SK-N-SH (cell line): ENCODE measurements at regions not wholly inside any gene's neighbourhood (a gene's known extent, or its start where the extent isn't known, plus 50 kb on each side); places are given as distances from the start of the nearest gene placed in this dataset.

Experiments used
- CTCF ChIA-PET: fragments of 300-600, 350-600 bp; formaldehyde crosslinking; extraction: SDS; loops from one replicate; lab custom pipeline; 2021; lab: Yijun Ruan, JAX
- POLR2A ChIA-PET: fragments of 350-600 bp; sonication (Branson Sonifier 250); formaldehyde crosslinking; extraction: SDS; loops from one replicate; lab custom pipeline; 2020; ENCODE audit warnings: antibody characterized with exemption, inconsistent platforms; lab: Yijun Ruan, JAX
- DNase-seq: peaks from one replicate; pipeline ENCODE4 v3.0.0; 2012
- H2AFZ ChIP-seq: fragments of 200-600 bp; sonication (generic); 2 replicates; pipeline ENCODE4 v1.8.1; 2016; ENCODE audit warnings: antibody characterized with exemption, mild to moderate bottlenecking, low read depth
- H3F3A ChIP-seq: fragments of 200-600 bp; sonication (generic); replicated peaks from 2 replicates; pipeline ENCODE3; 2016; ENCODE audit warnings: antibody characterized with exemption, mild to moderate bottlenecking; ENCODE audit not compliant: insufficient read depth
- H3K27ac ChIP-seq, 2 experiments: fragments of 200-500 bp in 1 of 2; fragments of 200-600 bp in 1 of 2; sonication (Bioruptor generic) in 1 of 2; sonication (generic), shearing (Covaris generic) in 1 of 2; 2 replicates each; pipeline versions ENCODE4 v1.5.1 to v1.6.1; 2014 to 2016; ENCODE audit warnings: low read depth in 2 of 2, inconsistent platforms in 1 of 2, low read length in 1 of 2, mild to moderate bottlenecking in 1 of 2, mixed read lengths in 1 of 2
- H3K27me3 ChIP-seq: fragments of 200-600 bp; sonication (generic), shearing (Covaris generic); 2 replicates; pipeline ENCODE4 v1.6.1; 2016; ENCODE audit warnings: mixed run types; ENCODE audit not compliant: insufficient read depth
- H3K36me3 ChIP-seq, 2 experiments: fragments of 200-500 bp in 1 of 2; fragments of 200-600 bp in 1 of 2; sonication (Bioruptor generic) in 1 of 2; sonication (generic) in 1 of 2; replicated peaks in 1 of 2; 2 replicates each; pipeline versions ENCODE3 to v1.5.1; 2014 to 2016; ENCODE audit warnings: low read length in 1 of 2, mild to moderate bottlenecking in 1 of 2; ENCODE audit not compliant: insufficient read depth in 2 of 2, control insufficient read depth in 1 of 2
- H3K4me1 ChIP-seq, 2 experiments: fragments of 200-500 bp in 1 of 2; fragments of 200-600 bp in 1 of 2; sonication (Bioruptor generic) in 1 of 2; sonication (generic), shearing (Covaris generic) in 1 of 2; 2 replicates each; pipeline versions ENCODE4 v1.5.1 to v1.6.1; 2014 to 2016; ENCODE audit warnings: low read depth in 1 of 2, low read length in 1 of 2, mixed run types in 1 of 2; ENCODE audit not compliant: insufficient read depth in 2 of 2, control insufficient read depth in 1 of 2
- H3K4me2 ChIP-seq: fragments of 200-600 bp; sonication (generic), shearing (Covaris generic); 2 replicates; pipeline ENCODE4 v1.6.1; 2017; ENCODE audit warnings: mixed run types
- H3K4me3 ChIP-seq, 2 experiments: fragments of 200-500 bp in 1 of 2; fragments of 200-600 bp in 1 of 2; sonication (Bioruptor generic) in 1 of 2; sonication (generic), shearing (Covaris generic) in 1 of 2; 2 replicates each; pipeline versions ENCODE4 v1.5.1 to v1.8.1; 2014 to 2016; ENCODE audit warnings: low read depth in 2 of 2, inconsistent platforms in 1 of 2, low read length in 1 of 2, mild to moderate bottlenecking in 1 of 2, mixed read lengths in 1 of 2, moderate library complexity in 1 of 2
- H3K79me2 ChIP-seq: fragments of 200-600 bp; sonication (generic); 2 replicates; pipeline ENCODE4 v1.8.1; 2017; ENCODE audit warnings: mild to moderate bottlenecking; ENCODE audit not compliant: insufficient read depth
- H3K9ac ChIP-seq: fragments of 200-600 bp; sonication (generic); 2 replicates; pipeline ENCODE4 v1.6.1; 2017; ENCODE audit warnings: mixed run types
- H3K9me2 ChIP-seq: fragments of 200-600 bp; sonication (generic); 2 replicates; pipeline ENCODE4 v1.6.1; 2017; ENCODE audit warnings: mixed run types
- H3K9me3 ChIP-seq: fragments of 200-600 bp; sonication (generic); 2 replicates; pipeline ENCODE4 v1.6.1; 2017; ENCODE audit warnings: mixed run types, mild to moderate bottlenecking, moderate library complexity
- H4K20me1 ChIP-seq: fragments of 200-600 bp; sonication (generic); 2 replicates; pipeline ENCODE4 v1.6.1; 2017; ENCODE audit warnings: mild to moderate bottlenecking, mixed run types; ENCODE audit not compliant: insufficient read depth
- CHD2 ChIP-seq: fragments of 150-350 bp; IDR thresholded peaks from 2 replicates; pipeline ENCODE4 v1.6.1; 2018; ENCODE audit warnings: low read length; ENCODE audit not compliant: partially characterized antibody
- CTCF ChIP-seq: fragments of 200-600 bp; sonication (generic); IDR thresholded peaks from 2 replicates; pipeline ENCODE4 v1.6.1; 2017; ENCODE audit warnings: antibody characterized with exemption, mild to moderate bottlenecking, moderate library complexity
- EZH2phosphoT487 ChIP-seq: fragments of 200-600 bp; sonication (generic); IDR thresholded peaks from 2 replicates; pipeline ENCODE4 v1.6.1; 2017; ENCODE audit warnings: low read depth, mixed run types, mild to moderate bottlenecking, antibody characterized with exemption, moderate library complexity, borderline replicate concordance
- FOSL2 ChIP-seq: IDR thresholded peaks from 2 replicates; pipeline ENCODE4 v1.4.0; 2012; ENCODE audit warnings: low read depth, mild to moderate bottlenecking, moderate library complexity, borderline replicate concordance
- GATA2 ChIP-seq: sonication (generic); formaldehyde crosslinking; IDR thresholded peaks from 2 replicates; pipeline ENCODE4 v1.5.0; 2020; ENCODE audit warnings: mild to moderate bottlenecking, missing genetic modification reagents
- MAX ChIP-seq: IDR thresholded peaks from 2 replicates; pipeline ENCODE4 v1.4.0; 2012; ENCODE audit warnings: low read depth
- NFIC ChIP-seq: IDR thresholded peaks from 2 replicates; pipeline ENCODE4 v1.4.0; 2012; ENCODE audit warnings: borderline replicate concordance
- NRF1 ChIP-seq: IDR thresholded peaks from 2 replicates; pipeline ENCODE4 v1.6.1; 2012; ENCODE audit warnings: low read depth, mild to moderate bottlenecking, low read length
- POLR2AphosphoS5 ChIP-seq: IDR thresholded peaks from 2 replicates; pipeline ENCODE4 v1.6.1; 2012; ENCODE audit warnings: low read depth, low read length
- RXRA ChIP-seq: IDR thresholded peaks from 2 replicates; pipeline ENCODE4 v1.4.0; 2012; ENCODE audit warnings: low read depth, mild to moderate bottlenecking, borderline replicate concordance
- SIN3A ChIP-seq: IDR thresholded peaks from 2 replicates; pipeline ENCODE4 v1.6.1; 2012; ENCODE audit warnings: low read depth, mild to moderate bottlenecking, low read length, moderate library complexity, borderline replicate concordance
- SMC3 ChIP-seq: IDR thresholded peaks from 2 replicates; pipeline ENCODE4 v1.6.1; 2012; ENCODE audit warnings: low read depth, low read length, improper control_type of control experiment
- TCF12 ChIP-seq: IDR thresholded peaks from 2 replicates; pipeline ENCODE4 v1.4.0; 2012
- YY1 ChIP-seq: IDR thresholded peaks from 2 replicates; pipeline ENCODE4 v1.4.0; 2012; ENCODE audit warnings: low read depth, mild to moderate bottlenecking
- WGBS: methylation state at CpG from one replicate; pipeline ENCODE4 v1.1.6; 2017; ENCODE audit warnings: low lambda C conversion rate; 5-methylcytosine and 5-hydroxymethylcytosine counted together
- TF ChIP-seq, protein P1 (sequence below): IDR thresholded peaks from 2 replicates; pipeline ENCODE4; 2012
- TF ChIP-seq, protein P2 (sequence below): fragments of 150-350 bp; IDR thresholded peaks from 2 replicates; pipeline ENCODE4 v1.6.1; 2016; ENCODE audit warnings: mild to moderate bottlenecking, low read depth, low read length
- TF ChIP-seq, protein P3 (sequence below): IDR thresholded peaks from 2 replicates; pipeline ENCODE4 v1.6.1; 2012; ENCODE audit warnings: mild to moderate bottlenecking, low read depth, low read length, moderate library complexity

- Histone ChIP-seq H2AFZ (no peak overlapping the region), H3K4me1 (no peaks in the 10 kb centered on the region), H3K9me3 (no peaks in the 10 kb centered on the region), H3K9me2 (0 out of 2 replicates have a peak, but pooled peaks cover 3% of the 10 kb centered on the region), H3K4me2 (no peak overlapping the region), H3K36me3 (no peaks in the 10 kb centered on the region), H3K27me3 (no peaks in the 10 kb centered on the region), H3K4me3 (no peak overlapping the region), H3K9ac (no peak overlapping the region), H3K27ac (no peak overlapping the region), H3K79me2 (no peaks in the 10 kb centered on the region), H3F3A (no peaks in the 10 kb centered on the region), H4K20me1 (no peaks in the 10 kb centered on the region)
- WGBS = 7% methylated on average over 1 of the region's 1 CpG
- DNase-seq = no peak
- POLR2A ChIA-PET = no interaction called here
- CTCF ChIA-PET = interaction anchor here (1.3 kb wide), 1 partner anchor 10 kb away, joined by 3 read pairs; no protein-coding TSS in a partner anchor
- no peak for TF ChIP-seq TCF12
Observed at GRCh38 chr4:160969925-160970324, 1193.9 kb downstream of the FSTL5 start.

GRCh38 chr4:160980091-160980490, 1183.7 kb downstream of the FSTL5 start:
- no peaks in the 10 kb centered on the region for H3K4me1 ChIP-seq
- no peaks in the 10 kb centered on the region for H3K9me2 ChIP-seq
- no peak overlapping the region for H3K9ac ChIP-seq
- H3F3A ChIP-seq = no peaks in the 10 kb centered on the region
- H4K20me1 ChIP-seq = no peaks in the 10 kb centered on the region
- no peak for DNase-seq
- no peaks in the 10 kb centered on the region for H3K79me2 ChIP-seq
- no peak overlapping the region for H3K4me3 ChIP-seq
- ChIA-PET POLR2A (no interaction called here), CTCF (no interaction called here)
- H3K27ac ChIP-seq = no peak overlapping the region
- H3K9me3 ChIP-seq = no peaks in the 10 kb centered on the region
- TF ChIP-seq CHD2 (no peak), SIN3A (no peak), CTCF (no peak), TCF12 (no peak), EZH2phosphoT487 (no peak), NFIC (no peak), RXRA (no peak), FOSL2 (no peak), GATA2 (CRISPR knock-in tag) (no peak), SMC3 (no peak), NRF1 (no peak), YY1 (no peak), MAX (no peak), POLR2AphosphoS5 (no peak)
- TF ChIP-seq, protein P1, sequence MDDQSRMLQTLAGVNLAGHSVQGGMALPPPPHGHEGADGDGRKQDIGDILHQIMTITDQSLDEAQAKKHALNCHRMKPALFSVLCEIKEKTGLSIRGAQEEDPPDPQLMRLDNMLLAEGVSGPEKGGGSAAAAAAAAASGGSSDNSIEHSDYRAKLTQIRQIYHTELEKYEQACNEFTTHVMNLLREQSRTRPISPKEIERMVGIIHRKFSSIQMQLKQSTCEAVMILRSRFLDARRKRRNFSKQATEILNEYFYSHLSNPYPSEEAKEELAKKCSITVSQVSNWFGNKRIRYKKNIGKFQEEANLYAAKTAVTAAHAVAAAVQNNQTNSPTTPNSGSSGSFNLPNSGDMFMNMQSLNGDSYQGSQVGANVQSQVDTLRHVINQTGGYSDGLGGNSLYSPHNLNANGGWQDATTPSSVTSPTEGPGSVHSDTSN = no peak
- TF ChIP-seq, protein P2, sequence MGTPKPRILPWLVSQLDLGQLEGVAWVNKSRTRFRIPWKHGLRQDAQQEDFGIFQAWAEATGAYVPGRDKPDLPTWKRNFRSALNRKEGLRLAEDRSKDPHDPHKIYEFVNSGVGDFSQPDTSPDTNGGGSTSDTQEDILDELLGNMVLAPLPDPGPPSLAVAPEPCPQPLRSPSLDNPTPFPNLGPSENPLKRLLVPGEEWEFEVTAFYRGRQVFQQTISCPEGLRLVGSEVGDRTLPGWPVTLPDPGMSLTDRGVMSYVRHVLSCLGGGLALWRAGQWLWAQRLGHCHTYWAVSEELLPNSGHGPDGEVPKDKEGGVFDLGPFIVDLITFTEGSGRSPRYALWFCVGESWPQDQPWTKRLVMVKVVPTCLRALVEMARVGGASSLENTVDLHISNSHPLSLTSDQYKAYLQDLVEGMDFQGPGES = no peak
- TF ChIP-seq, protein P3, sequence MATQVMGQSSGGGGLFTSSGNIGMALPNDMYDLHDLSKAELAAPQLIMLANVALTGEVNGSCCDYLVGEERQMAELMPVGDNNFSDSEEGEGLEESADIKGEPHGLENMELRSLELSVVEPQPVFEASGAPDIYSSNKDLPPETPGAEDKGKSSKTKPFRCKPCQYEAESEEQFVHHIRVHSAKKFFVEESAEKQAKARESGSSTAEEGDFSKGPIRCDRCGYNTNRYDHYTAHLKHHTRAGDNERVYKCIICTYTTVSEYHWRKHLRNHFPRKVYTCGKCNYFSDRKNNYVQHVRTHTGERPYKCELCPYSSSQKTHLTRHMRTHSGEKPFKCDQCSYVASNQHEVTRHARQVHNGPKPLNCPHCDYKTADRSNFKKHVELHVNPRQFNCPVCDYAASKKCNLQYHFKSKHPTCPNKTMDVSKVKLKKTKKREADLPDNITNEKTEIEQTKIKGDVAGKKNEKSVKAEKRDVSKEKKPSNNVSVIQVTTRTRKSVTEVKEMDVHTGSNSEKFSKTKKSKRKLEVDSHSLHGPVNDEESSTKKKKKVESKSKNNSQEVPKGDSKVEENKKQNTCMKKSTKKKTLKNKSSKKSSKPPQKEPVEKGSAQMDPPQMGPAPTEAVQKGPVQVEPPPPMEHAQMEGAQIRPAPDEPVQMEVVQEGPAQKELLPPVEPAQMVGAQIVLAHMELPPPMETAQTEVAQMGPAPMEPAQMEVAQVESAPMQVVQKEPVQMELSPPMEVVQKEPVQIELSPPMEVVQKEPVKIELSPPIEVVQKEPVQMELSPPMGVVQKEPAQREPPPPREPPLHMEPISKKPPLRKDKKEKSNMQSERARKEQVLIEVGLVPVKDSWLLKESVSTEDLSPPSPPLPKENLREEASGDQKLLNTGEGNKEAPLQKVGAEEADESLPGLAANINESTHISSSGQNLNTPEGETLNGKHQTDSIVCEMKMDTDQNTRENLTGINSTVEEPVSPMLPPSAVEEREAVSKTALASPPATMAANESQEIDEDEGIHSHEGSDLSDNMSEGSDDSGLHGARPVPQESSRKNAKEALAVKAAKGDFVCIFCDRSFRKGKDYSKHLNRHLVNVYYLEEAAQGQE = no peak
- H3K36me3 ChIP-seq = no peaks in the 10 kb centered on the region
- H3K4me2 ChIP-seq = no peak overlapping the region
- no peaks in the 10 kb centered on the region for H3K27me3 ChIP-seq
- 47% methylated on average over 3 of the region's 3 CpGs for WGBS
- no peak overlapping the region for H2AFZ ChIP-seq
